RWPE1 (cell line): ENCODE measurements at regions not wholly inside any gene's neighbourhood (a gene's known extent, or its start where the extent isn't known, plus 50 kb on each side); places are given as distances from the start of the nearest gene placed in this dataset.
A peak's percentile ranks its signal among the peaks of the same experiment; 100 is the strongest.

ENCODE experiments used
- CTCF ChIA-PET: fragments of 350-600 bp; sonication (Branson Sonifier 250); formaldehyde crosslinking; extraction: SDS; loops from one replicate; lab custom pipeline; 2021; lab: Yijun Ruan, JAX
- POLR2A ChIA-PET: fragments of 400-600 bp; formaldehyde crosslinking; extraction: SDS; loops from one replicate; lab custom pipeline; 2020; ENCODE audit warnings: antibody characterized with exemption; ENCODE audit not compliant: low non-redundant PET; lab: Yijun Ruan, JAX
- DNase-seq: peaks from one replicate; pipeline ENCODE4 v3.0.0; 2012; ENCODE audit warnings: low spot score
- H3K27ac ChIP-seq: fragments of 450-650 bp; 2 replicates; pipeline ENCODE4 v1.5.1; 2017
- CTCF ChIP-seq: fragments of 450-650 bp; conservative IDR thresholded peaks from 2 replicates; pipeline ENCODE4 v1.5.1; 2017; ENCODE audit warnings: low read depth, mild to moderate bottlenecking

- CTCF ChIA-PET: no interaction called here
- no peak for DNase-seq
- POLR2A ChIA-PET: no interaction called here
- no peak overlapping the region for H3K27ac ChIP-seq
- TF ChIP-seq CTCF: no peak
These were observed 227.5 kb downstream of the CTTN start for GRCh38 chr11:70625582-70626518.

GRCh38 chr11:70627219-70627618, 228.9 kb downstream of the CTTN start:
- DNase-seq: no peak
- CTCF ChIA-PET: interaction anchor here (0.7 kb wide), 1 partner anchor 296 kb away, joined by 3 read pairs; no protein-coding TSS in a partner anchor

GRCh38 chr11:70628176-70628854, 230.0 kb downstream of the CTTN start:
- ChIA-PET CTCF (no interaction called here), POLR2A (no interaction called here)
- TF ChIP-seq CTCF: no peak
- H3K27ac ChIP-seq: peak overlapping the region; percentile 54
- no peak for DNase-seq

More at GRCh38 chr11:70627219-70627618, 228.9 kb downstream of the CTTN start:
- no peak for TF ChIP-seq CTCF
- POLR2A ChIA-PET: no interaction called here
- H3K27ac ChIP-seq: no peak overlapping the region

GRCh38 chr11:70628855-70629844, 230.8 kb downstream of the CTTN start:
- peak; percentile 11 for DNase-seq
- ChIA-PET CTCF (no interaction called here), POLR2A (no interaction called here)
- peak overlapping the region; percentile 54 for H3K27ac ChIP-seq
- TF ChIP-seq CTCF: no peak

GRCh38 chr11:70630068-70630467, 231.7 kb downstream of the CTTN start:
- DNase-seq: no peak
- POLR2A ChIA-PET: no interaction called here
- no peak for TF ChIP-seq CTCF
- CTCF ChIA-PET: no interaction called here
- H3K27ac ChIP-seq: no peak overlapping the region
